Stimulated activated CD8-positive, alpha-beta memory T cell treated with anti-CD3 and anti-CD28 coated beads, Interleukin-2, amount 100 ng/mL, for 48 hours (primary cell): ENCODE measurements at regions not wholly inside any gene's neighbourhood (a gene's known extent, or its start where the extent isn't known, plus 50 kb on each side); places are given as distances from the start of the nearest gene placed in this dataset.
"Not testable (repeated sequence)": the region's sequence is repeated elsewhere in the genome, so short reads cannot be mapped to it uniquely, and the experiment has no call there.

ENCODE experiments used
- DNase-seq, 2 donors: peaks; one replicate each; pipeline ENCODE4 v3.0.0-alpha.2; 2020; ENCODE audit warnings: low read depth in 2 of 2

DNA sequence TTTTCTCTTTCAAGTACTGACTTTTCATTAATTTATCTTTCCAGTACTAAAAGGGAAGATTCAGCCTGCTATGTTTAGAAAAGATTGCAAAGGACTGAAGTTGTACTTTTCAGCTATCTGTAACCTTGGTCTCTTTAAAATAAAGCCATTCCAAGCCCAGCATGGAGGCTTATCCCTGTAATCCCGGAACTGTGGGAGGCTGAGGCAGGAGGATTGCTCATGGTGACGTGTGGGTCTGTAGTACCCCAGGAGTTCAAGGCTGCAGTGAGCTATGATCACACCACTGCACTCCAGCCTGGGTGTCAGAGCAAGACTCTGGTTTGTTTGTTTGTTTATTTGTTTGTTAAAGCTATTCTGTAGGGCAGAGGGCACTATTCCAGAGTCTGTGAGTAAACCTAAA, 50.6 kb upstream of the TMEM170B start:
- DNase-seq = no peak

GRCh38 chr6:11486486-11486885, 51.1 kb upstream of the TMEM170B start:
- DNase-seq = no peak

DNA sequence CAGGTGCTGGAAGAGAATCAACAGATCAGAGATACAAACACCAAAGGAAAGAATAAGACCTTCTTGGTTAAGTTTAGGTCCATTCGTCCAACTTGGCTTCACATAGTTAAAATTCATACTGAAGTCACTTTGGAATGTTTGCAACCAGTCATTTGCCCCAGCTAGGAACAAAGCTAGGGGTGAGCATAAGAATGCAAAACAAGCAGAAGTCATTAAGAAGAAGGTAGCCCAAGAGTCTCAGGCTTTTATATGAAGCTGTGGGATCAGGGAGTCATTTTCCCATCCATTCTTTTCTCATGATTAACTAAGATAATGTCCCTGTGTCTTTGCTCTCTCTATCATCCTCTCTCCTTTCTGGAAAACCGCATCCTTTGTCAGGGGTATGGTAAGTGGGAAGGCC, 51.5 kb upstream of the TMEM170B start:
- DNase-seq = no peak

GRCh38 chr6:11485271-11485670, 52.3 kb upstream of the TMEM170B start:
- no peak for DNase-seq

DNA sequence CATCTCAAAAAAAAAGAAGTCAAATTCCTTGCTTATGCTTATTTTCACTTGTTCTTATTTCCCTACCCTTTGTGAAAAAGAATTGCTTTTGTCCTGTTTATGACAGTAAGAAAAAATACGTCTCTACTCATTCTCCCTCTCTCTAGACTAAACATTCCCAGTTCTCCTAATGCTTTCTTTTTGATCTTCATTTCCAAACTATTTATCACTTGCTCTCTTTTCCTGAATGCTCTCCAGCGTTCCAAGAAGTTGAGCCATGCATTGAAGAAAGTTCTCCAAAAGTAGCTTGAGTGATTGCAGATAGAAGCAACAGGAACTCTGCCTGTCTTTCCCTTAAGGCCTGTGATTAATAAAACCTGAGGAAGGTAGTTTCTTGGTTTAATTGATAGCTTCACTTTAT, 53.1 kb upstream of the TMEM170B start:
- DNase-seq = no peak

GRCh38 chr6:11482616-11483015, 54.9 kb upstream of the TMEM170B start:
- no peak for DNase-seq

GRCh38 chr6:11480541-11480940, 57.0 kb upstream of the TMEM170B start:
- no peak for DNase-seq

DNA sequence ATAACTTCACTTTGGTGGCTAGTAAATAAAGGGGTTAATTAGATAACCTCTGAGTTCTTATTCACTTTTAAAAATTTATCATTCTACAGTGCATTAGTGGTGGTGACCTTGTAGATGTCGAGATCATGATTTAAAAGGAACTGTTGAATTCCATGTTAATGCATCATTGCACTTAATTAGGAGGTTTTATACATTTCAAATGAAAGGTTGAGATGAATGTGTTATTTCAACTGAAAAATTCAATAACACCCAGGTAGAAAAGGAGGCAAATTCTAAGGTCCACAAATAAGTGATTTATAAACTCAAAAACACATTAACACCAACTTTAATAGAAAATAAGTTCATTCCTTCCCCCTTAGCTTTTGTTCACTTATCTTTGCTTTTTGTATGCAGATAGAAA, 58.3 kb upstream of the TMEM170B start:
- no peak for DNase-seq

- DNase-seq = no peak
Observed at GRCh38 chr6:11478586-11478985, 59.0 kb upstream of the TMEM170B start.

GRCh38 chr6:11475016-11475415, 62.5 kb upstream of the TMEM170B start:
- DNase-seq = no peak

- no peak for DNase-seq
Observed at GRCh38 chr6:11473008-11473740, 64.4 kb upstream of the TMEM170B start.

DNA sequence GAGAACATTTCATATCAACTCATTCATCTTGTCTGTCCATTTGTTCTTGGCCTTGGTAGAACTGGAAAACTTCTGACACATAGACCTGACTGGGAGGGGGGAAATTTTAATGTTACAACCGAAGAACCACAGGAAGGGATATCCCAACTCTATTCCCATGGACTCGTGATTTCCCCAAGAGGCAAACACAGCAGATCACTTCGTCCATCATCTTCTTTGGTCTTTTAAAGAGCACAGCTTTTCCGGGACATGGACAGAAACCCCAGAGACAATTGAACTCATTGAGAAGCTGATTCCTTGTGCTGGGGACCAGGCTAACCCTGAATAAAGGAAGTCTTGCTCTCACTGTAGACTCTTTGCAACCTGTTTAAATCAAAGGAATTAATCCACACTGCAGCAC, 66.3 kb upstream of the TMEM170B start:
- DNase-seq = no peak

DNA sequence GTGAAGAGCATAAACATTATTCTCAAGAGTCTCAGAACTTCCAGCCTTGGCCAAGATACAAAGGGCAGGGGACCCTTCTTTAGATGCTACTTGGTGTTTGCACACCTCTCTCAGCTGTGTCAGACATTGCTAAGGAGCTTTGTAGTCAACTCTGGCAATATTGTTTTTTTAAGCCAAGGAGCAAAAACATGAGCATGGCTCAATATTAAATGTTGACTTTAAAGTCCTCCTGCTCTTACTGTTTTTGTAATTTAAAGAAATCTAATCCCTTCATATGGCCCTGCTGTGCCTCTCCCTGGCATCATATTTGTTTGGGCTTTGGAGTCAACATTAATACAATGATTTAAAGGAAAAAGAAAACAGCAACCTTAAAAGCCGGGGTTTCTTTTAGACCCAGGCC, 67.9 kb upstream of the TMEM170B start:
- no peak for DNase-seq

DNA sequence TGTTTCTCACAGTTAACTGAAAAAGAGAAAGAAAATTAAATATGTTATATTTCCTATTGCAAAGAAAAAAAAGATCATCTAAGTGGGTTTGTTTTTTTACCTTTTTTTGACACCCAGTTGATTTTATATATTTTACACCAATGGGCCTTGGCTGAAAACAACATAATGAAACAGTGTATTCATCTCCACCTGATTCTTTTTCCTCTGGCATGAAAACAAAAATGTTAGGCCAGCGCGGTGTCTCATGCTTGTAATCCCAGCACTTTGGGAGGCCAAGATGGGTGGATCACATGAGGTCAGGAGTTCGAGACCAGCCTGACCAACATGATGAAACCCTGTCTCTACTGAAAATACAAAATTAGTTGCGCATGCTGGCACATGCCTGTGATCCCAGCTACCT, 69.3 kb upstream of the TMEM170B start:
- not testable (repeated sequence) for DNase-seq

DNA sequence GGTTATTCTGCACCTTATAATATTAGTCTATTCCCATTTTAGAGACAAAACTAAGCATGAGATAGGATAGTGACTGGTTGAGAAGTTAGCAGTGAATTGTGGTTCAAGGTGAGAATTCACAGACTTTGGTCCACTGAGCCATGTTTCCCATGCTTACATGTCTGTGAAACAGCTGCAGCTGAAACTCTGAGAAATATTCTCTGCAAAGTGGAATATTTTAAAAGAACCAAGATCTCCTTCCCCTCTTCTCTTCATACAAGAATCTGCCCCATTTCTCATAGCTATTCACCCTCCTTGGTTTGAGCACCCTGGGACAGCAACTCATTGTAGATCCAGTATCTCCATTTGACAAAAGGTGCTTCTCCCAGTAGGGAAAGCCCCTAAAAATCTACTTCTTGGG, 70.2 kb upstream of the TMEM170B start:
- no peak for DNase-seq

DNA sequence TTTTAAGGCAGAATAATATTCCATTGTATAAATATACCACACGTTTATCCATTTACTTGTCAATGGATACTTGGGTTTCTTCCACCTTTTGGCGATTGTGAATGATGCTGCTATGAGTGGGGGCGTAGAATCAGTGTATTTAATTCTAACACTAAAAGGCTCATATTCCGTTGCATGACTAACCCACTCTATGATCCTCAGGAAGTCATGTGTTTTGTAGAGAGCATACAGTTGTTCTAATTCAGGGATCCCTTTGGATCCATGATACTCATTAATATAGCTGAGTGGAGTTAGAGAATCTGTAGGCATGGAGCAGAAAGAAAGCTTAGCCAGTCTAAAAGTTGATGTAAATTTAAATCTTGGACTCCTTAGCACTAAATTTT, 74.2 kb upstream of the TMEM170B start:
- DNase-seq = no peak

DNA sequence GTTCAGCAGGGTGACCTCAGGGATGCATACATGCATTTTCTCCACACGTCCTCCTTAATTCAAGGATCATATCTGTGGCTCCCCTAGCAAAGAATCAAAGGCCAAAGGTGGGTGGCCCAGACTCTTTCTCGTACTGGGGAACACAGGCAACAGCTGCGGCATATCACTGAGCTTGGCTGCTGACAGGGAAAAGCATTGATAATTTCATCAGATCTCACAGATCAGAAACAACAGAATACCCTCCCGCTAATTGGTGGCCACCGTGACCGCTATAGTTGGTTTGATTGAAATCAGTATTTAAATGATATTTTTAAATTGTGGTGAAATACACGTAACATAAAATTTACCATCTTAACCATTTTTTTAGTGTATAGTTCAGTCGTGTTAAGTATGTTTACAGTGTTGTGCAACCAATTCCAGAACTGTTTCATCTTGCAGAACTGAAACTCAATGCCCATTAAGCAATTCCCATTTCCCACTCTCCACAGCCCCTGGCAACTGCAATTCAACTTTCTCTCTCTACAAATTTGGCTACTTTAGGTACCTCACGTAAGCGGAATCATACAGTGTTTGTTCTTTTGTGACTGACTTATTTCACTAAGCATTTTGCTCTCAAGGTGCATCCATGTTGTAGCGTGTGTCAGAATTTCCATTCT, 74.7 kb upstream of the TMEM170B start:
- no peak for DNase-seq

DNA sequence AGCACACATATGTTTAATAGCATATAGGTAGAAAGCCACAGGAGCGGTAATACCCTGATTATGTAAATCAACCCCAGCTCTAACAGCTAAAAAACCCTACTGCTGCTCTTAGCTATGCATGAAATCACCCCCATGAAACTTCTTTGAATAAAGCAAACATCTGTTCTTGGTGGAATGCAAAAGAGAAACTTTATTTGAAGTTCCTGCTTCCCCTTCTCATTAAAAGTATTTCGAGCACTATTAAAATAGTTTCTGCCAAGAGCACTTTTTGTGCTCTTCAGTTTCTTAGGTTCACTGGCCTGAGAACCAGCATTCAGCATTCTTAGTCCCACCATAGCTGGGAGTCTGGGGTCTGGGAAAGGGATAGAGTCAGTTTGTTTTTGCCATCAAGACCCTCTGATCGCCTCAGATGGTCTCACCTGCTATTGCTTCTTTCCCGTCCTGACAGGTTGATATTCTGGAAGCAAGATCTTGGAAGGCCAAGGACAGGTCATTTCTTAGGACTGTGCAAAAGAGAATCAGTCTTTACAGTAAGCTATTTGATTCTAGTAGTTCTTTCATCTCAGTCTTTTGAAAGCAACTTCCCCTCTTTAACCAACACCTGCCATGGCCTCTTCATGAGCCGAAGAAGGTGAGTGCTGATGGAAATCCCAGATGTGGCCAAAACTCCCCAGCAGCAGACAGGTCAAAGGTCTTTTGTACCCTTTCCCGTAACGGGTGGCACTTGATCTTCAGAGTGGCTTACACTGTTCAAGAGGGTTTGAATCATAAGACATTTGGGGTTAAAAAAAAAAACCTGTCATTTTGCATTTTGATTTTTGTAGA, 76.5 kb upstream of the TMEM170B start:
- DNase-seq = no peak

- DNase-seq = no peak
Observed at GRCh38 chr6:11460001-11460668, 77.4 kb upstream of the TMEM170B start.

- no peak for DNase-seq
Observed at GRCh38 chr6:11459079-11459610, 78.4 kb upstream of the TMEM170B start.

GRCh38 chr6:11458509-11458908, 79.0 kb upstream of the TMEM170B start:
- DNase-seq = no peak

GRCh38 chr6:11457422-11457821, 80.1 kb upstream of the TMEM170B start:
- not testable (repeated sequence) for DNase-seq
